NCI-H146 treated with DMSO at 0.1 percent for 48 hours (cell line): ENCODE measurements at regions not wholly inside any gene's neighbourhood (a gene's known extent, or its start where the extent isn't known, plus 50 kb on each side); places are given as distances from the start of the nearest gene placed in this dataset.
"Not testable (repeated sequence)": the region's sequence is repeated elsewhere in the genome, so short reads cannot be mapped to it uniquely, and the experiment has no call there.

Experiments used
- DNase-seq: peaks from one replicate; lab custom pipeline; 2025; ENCODE audit not compliant: unreplicated experiment; lab: John Stamatoyannopoulos, UW

GRCh38 chr12:128040971-128041370 lies 226.0 kb upstream of the TMEM132C start:
- DNase-seq = no peak

DNA sequence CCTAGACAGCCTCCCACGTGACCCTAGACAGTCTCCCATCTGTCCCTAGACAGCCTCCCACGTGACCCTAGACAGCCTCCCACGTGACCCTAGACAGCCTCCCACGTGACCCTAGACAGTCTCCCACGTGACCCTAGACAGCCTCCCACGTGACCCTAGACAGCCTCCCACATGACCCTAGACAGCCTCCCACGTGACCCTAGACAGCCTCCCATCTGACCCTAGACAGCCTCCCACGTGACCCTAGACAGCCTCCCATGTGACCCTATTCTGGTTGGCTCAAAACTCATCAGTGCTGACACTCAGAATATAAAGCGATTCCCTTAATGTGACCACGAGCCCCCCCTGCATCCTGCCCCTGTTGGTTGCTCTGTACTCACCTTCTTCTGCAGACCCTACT lies 224.7 kb upstream of the TMEM132C start:
- not testable (repeated sequence) for DNase-seq

GRCh38 chr12:128042825-128043224 lies 224.1 kb upstream of the TMEM132C start:
- DNase-seq = no peak

GRCh38 chr12:128043317-128043716 lies 223.7 kb upstream of the TMEM132C start:
- no peak for DNase-seq

DNA sequence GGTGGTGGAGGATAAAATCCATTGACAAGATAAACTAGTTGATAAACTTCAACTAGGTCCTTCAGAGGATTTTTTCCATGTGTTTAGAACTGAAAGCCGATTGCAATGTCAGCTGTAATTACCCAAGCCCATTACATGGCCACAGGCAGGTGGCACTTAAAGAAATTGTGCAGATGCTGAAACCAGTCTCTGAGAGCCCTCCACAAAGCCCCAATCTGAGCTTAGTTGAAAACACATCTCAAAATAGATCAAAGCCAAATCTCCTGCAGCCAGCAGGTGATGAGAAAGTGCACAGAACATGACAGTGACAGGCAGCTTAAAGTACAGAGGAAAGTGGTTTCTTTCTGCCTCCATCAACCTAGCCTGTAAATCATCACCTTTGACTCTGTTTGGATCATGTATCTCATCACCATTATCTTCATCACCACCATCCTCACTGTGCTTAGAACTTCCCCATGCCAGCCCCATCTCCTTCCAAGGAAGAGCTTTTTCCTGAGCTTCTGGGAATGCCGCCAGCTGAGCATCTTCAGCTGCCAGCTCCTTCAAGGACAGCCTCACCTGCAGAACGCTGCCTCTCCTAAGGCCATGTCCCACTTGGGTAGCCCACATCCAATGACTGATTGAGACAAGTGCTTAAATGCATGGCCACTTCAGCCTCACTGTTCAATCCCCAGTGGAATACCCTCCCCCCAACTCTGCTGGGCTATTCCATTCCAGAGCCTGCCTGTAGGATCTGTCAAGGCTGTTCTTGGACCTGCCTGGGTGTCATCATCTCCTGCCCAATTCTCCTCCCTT lies 219.5 kb upstream of the TMEM132C start:
- no peak for DNase-seq

GRCh38 chr12:128052331-128052730 lies 214.6 kb upstream of the TMEM132C start:
- DNase-seq = no peak

GRCh38 chr12:128052777-128053176 lies 214.2 kb upstream of the TMEM132C start:
- DNase-seq = no peak

- no peak for DNase-seq
These were observed 211.4 kb upstream of the TMEM132C start for GRCh38 chr12:128055567-128055966.

DNA sequence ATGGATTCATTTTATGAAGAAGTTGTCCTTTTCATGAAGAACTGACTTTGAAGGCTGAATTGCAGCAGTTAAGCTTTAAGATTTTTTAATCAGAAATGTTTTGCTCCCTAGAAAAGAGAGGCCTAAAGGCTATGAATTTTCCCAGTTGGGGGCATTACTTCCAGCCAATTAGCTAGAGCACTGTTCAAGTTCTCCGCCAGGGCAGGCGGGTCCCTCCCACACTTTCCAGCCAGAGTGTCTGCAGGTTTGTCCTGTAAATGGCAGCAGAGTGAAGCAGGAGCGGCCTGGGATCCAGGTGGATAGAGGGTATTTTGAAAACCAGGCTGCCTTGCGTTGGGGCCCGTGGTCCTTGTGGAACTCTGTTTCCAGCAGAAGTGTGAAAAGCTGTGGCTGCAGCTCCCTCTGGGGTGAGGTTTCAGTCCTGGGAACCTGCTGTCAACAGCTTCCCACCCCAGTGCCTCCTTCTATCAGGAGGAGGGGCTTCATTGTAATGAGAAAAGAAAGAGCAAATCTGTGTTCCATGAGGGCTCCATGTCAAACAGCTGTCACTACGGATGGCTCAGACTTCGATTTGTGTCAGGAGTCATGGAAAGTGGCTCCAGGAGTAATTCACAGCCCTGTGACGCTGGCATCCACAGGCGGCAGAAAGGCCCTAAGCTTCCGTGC lies 210.7 kb upstream of the TMEM132C start:
- no peak for DNase-seq

GRCh38 chr12:128057586-128057985 lies 209.4 kb upstream of the TMEM132C start:
- DNase-seq = no peak

DNA sequence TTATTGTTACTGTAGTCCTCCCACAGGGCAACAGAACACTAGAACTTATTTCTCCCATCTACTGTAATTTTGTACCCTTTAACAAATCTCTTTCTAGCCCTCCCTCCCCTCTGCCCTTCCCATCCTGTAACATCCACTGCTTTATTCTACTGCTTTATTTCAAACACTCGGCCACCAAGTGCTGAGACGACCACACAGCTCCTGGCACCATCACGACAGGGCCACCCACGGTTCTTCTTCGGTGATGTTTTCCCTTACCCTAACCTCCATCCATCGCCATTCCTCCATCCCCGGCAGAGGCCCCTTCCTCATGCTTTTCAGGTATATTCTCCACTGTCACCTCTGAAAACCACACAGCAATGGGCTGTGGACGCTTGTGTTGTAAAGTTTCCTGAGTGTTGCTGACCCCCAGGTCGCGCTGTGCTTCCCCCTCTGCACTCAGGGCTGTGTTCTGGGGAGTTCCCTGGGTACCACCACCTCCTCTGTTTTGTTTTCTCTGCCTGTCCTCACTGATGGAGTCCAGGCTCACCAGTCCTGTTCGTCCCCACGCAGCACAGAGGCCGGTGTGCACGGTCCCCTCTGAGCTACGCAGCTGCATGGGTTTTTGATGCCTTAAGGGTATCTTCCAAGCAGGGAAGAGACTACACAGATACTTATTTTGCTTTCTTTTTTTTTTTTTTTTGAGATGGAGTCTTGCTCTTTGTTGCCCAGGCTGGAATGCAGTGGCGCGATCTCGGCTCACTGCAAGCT lies 207.2 kb upstream of the TMEM132C start:
- no peak for DNase-seq

GRCh38 chr12:128068211-128068610 lies 198.8 kb upstream of the TMEM132C start:
- no peak for DNase-seq

GRCh38 chr12:128069359-128069997 lies 197.5 kb upstream of the TMEM132C start:
- DNase-seq = peak; percentile 14

- DNase-seq = no peak
These were observed 193.0 kb upstream of the TMEM132C start for GRCh38 chr12:128073937-128074336.

GRCh38 chr12:128075332-128075731 lies 191.6 kb upstream of the TMEM132C start:
- no peak for DNase-seq

DNA sequence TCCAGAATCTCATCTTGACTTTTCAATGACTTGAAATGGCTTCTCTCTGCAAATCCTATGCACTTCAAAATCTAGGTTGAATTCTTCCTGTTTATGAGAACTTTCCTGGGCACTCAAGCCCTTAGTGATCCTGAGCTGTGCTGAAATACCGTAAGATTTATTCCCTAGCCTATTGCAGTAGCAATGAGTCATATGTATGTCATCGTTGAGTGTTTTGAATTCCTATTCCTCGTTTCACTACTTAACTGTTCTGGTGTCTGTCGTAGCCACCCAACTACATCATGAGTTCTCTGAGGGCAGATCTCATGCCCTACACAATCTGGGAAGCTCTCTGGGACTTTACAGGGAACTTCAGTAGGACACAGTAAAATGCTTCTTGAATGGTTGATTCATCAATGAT lies 190.8 kb upstream of the TMEM132C start:
- DNase-seq = no peak

- DNase-seq = no peak
These were observed 189.6 kb upstream of the TMEM132C start for GRCh38 chr12:128077211-128077916.

GRCh38 chr12:128077917-128078298 lies 189.1 kb upstream of the TMEM132C start:
- no peak for DNase-seq

- DNase-seq = no peak
These were observed 188.5 kb upstream of the TMEM132C start for GRCh38 chr12:128078301-128078971.

DNA sequence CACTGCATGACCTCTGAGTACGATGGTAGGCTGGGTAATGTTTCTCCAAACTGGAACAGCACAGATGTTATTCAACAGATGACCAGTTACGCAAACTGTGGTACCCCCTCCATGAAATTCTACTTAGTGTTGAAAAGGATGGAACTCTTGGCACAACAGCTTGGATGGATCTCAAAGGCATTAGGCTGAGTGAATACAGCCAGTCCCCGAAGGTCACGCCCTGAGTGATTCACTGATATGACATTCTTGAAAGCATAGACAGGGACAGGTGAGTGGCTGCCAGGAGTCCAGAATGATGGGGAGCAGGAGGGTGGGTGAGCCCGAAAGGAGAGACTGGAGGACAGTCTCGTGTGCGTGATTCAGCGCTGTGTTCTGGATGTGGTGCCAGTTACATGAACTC lies 187.5 kb upstream of the TMEM132C start:
- no peak for DNase-seq
